H1 (cell line): ENCODE measurements at regions not wholly inside any gene's neighbourhood (a gene's known extent, or its start where the extent isn't known, plus 50 kb on each side); places are given as distances from the start of the nearest gene placed in this dataset.

Experiments
- CTCF ChIA-PET: fragments of 300-600 bp; sonication (Branson Sonifier 250); formaldehyde crosslinking; loops from one replicate; lab custom pipeline; 2021; ENCODE audit not compliant: partially characterized antibody; lab: Charles Lee
- POLR2A ChIA-PET: fragments of 300-600 bp; sonication (Branson Sonifier 250); formaldehyde crosslinking; loops from one replicate; lab custom pipeline; 2021; ENCODE audit warnings: inconsistent platforms; ENCODE audit not compliant: partially characterized antibody; lab: Charles Lee
- DNase-seq, 2 experiments: peaks; one replicate each; pipeline versions ENCODE4 v3.0.0 to v3.0.0-alpha.2; 2010 to 2022; ENCODE audit warnings: low spot score in 2 of 2, low read depth in 1 of 2, mixed read lengths in 1 of 2
- FAIRE-seq: peaks from 2 replicates; lab custom pipeline; 2011; peaks lifted over from hg19 to GRCh38; lab: Jason Lieb, UNC
- H2AFZ ChIP-seq: 2 replicates; pipeline ENCODE4 v1.8.1; 2012; ENCODE audit warnings: low read length, inconsistent platforms
- H2AK5ac ChIP-seq: 2 replicates; pipeline ENCODE4 v1.6.1; 2013; ENCODE audit warnings: low read depth, low read length
- H2BK120ac ChIP-seq: replicated peaks from 2 replicates; pipeline ENCODE3; 2013; ENCODE audit warnings: low read depth, low read length, inconsistent platforms
- H2BK12ac ChIP-seq: 2 replicates; pipeline ENCODE4 v1.6.1; 2013; ENCODE audit warnings: low read depth, low read length
- H2BK15ac ChIP-seq: 2 replicates; pipeline ENCODE4 v1.6.1; 2013; ENCODE audit warnings: low read length
- H2BK20ac ChIP-seq: 2 replicates; pipeline ENCODE4 v1.6.1; 2013; ENCODE audit warnings: low read length
- H2BK5ac ChIP-seq: 2 replicates; pipeline ENCODE4 v1.6.1; 2013; ENCODE audit warnings: low read depth, low read length
- H3K14ac ChIP-seq: 2 replicates; pipeline ENCODE4 v1.6.1; 2013; ENCODE audit warnings: inconsistent platforms; ENCODE audit not compliant: insufficient read length
- H3K18ac ChIP-seq: 2 replicates; pipeline ENCODE4 v1.6.1; 2013; ENCODE audit warnings: low read length; ENCODE audit errors: extremely low read depth
- H3K23ac ChIP-seq: 2 replicates; pipeline ENCODE4 v1.6.1; 2013; ENCODE audit warnings: inconsistent platforms; ENCODE audit not compliant: insufficient read length
- H3K23me2 ChIP-seq: 2 replicates; pipeline ENCODE4 v1.6.1; 2013; ENCODE audit warnings: low read depth, low read length
- H3K27ac ChIP-seq: 2 replicates; pipeline ENCODE4 v1.6.1; 2011; ENCODE audit warnings: low read depth, low read length, inconsistent platforms
- H3K27me3 ChIP-seq, 4 experiments: replicated peaks in 1 of 4; 1 replicate in 1 of 4; 2 replicates in 3 of 4; pipeline versions ENCODE4 v1.6.1 to v1.8.1; 2011 to 2013; ENCODE audit warnings: low read length in 3 of 4, mild to moderate bottlenecking in 3 of 4, inconsistent platforms in 2 of 4, mixed read lengths in 2 of 4, moderate library complexity in 1 of 4; ENCODE audit not compliant: control insufficient read depth in 3 of 4, insufficient read depth in 3 of 4; ENCODE audit errors: extremely low read depth in 1 of 4
- H3K36me3 ChIP-seq, 4 experiments: 2 replicates each; pipeline versions ENCODE4 v1.6.1 to v1.8.1; 2011 to 2013; ENCODE audit warnings: mild to moderate bottlenecking in 4 of 4, low read length in 3 of 4, moderate library complexity in 2 of 4, control low read depth in 1 of 4, inconsistent platforms in 1 of 4; ENCODE audit not compliant: insufficient read depth in 4 of 4, control insufficient read depth in 2 of 4
- H3K4ac ChIP-seq: replicated peaks from 2 replicates; pipeline ENCODE3; 2013; ENCODE audit warnings: low read length, low read depth, mixed read lengths, inconsistent platforms; ENCODE audit not compliant: insufficient read length
- H3K4me1 ChIP-seq, 4 experiments: replicated peaks in 1 of 4; 1 replicate in 1 of 4; 2 replicates in 3 of 4; pipeline versions ENCODE4 v1.6.1 to v1.8.1; 2011 to 2013; ENCODE audit warnings: low read length in 3 of 4, inconsistent platforms in 2 of 4, mixed read lengths in 1 of 4; ENCODE audit not compliant: insufficient read depth in 4 of 4, control insufficient read depth in 3 of 4
- H3K4me2 ChIP-seq, 2 experiments: 2 replicates each; pipeline versions ENCODE4 v1.6.1 to v1.8.1; 2011 to 2013; ENCODE audit warnings: low read depth in 2 of 2, low read length in 2 of 2, control low read depth in 1 of 2, inconsistent platforms in 1 of 2, mild to moderate bottlenecking in 1 of 2; ENCODE audit not compliant: insufficient read depth in 1 of 2
- H3K4me3 ChIP-seq, 4 experiments: fragments of 200-600, 300-600 bp in 1 of 4; sonication (generic), shearing (Covaris generic), sonication (Bioruptor Twin) in 1 of 4; 2 replicates each; pipeline versions ENCODE4 v1.5.1 to v1.8.1; 2011 to 2016; ENCODE audit warnings: low read length in 4 of 4, low read depth in 3 of 4, control low read depth in 2 of 4, inconsistent platforms in 2 of 4, mild to moderate bottlenecking in 2 of 4, mixed read lengths in 1 of 4, moderate library complexity in 1 of 4; ENCODE audit not compliant: insufficient read depth in 2 of 4; ENCODE audit errors: extremely low read depth in 1 of 4
- H3K56ac ChIP-seq: replicated peaks from 2 replicates; pipeline ENCODE3; 2013; ENCODE audit warnings: low read depth, mild to moderate bottlenecking, mixed read lengths, low read length, inconsistent platforms; ENCODE audit not compliant: insufficient read length
- H3K79me1 ChIP-seq: 2 replicates; pipeline ENCODE4 v1.6.1; 2013; ENCODE audit warnings: low read depth, low read length, control low read depth
- H3K79me2 ChIP-seq, 2 experiments: 2 replicates each; pipeline versions ENCODE4 v1.6.1 to v1.8.1; 2012 to 2013; ENCODE audit warnings: low read length in 2 of 2, mild to moderate bottlenecking in 2 of 2, inconsistent platforms in 1 of 2; ENCODE audit not compliant: insufficient read depth in 2 of 2, control insufficient read depth in 1 of 2
- H3K9ac ChIP-seq, 4 experiments: replicated peaks in 1 of 4; 1 replicate in 1 of 4; 2 replicates in 3 of 4; pipeline versions ENCODE4 v1.6.1 to v1.8.1; 2011 to 2013; ENCODE audit warnings: low read depth in 3 of 4, low read length in 3 of 4, control low read depth in 2 of 4, mild to moderate bottlenecking in 2 of 4, moderate library complexity in 2 of 4, inconsistent platforms in 1 of 4; ENCODE audit errors: extremely low read depth in 1 of 4
- H3K9me3 ChIP-seq, 2 experiments: 2 replicates each; pipeline versions ENCODE4 v1.6.1 to v1.8.1; 2012 to 2013; ENCODE audit warnings: mild to moderate bottlenecking in 2 of 2, moderate library complexity in 2 of 2, control low read depth in 1 of 2, inconsistent platforms in 1 of 2, low read depth in 1 of 2, low read length in 1 of 2, mixed read lengths in 1 of 2; ENCODE audit not compliant: insufficient read depth in 2 of 2
- H4K20me1 ChIP-seq, 2 experiments: replicated peaks in 1 of 2; 2 replicates each; pipeline versions ENCODE3 to v1.8.1; 2011 to 2013; ENCODE audit warnings: inconsistent platforms in 2 of 2, low read length in 2 of 2, mild to moderate bottlenecking in 1 of 2; ENCODE audit not compliant: insufficient read depth in 2 of 2, control insufficient read depth in 1 of 2
- H4K5ac ChIP-seq: 2 replicates; pipeline ENCODE4 v1.6.1; 2013; ENCODE audit warnings: low read length, low read depth, mixed read lengths, inconsistent platforms; ENCODE audit not compliant: insufficient read length
- H4K8ac ChIP-seq: 2 replicates; pipeline ENCODE4 v1.8.0; 2013; ENCODE audit warnings: mild to moderate bottlenecking, moderate library complexity, low read length, inconsistent platforms; ENCODE audit not compliant: insufficient read depth; ENCODE audit errors: extremely low read depth
- H4K91ac ChIP-seq: replicated peaks from 2 replicates; pipeline ENCODE3; 2013; ENCODE audit warnings: low read length, mixed read lengths, inconsistent platforms; ENCODE audit not compliant: insufficient read length
- JUND ChIP-seq: IDR thresholded peaks from 2 replicates; pipeline ENCODE4 v1.6.1; 2011; ENCODE audit warnings: mild to moderate bottlenecking, improper control_type of control experiment, low read length
- MAFK ChIP-seq: IDR thresholded peaks from 2 replicates; pipeline ENCODE4 v1.6.1; 2012; ENCODE audit warnings: low read depth, mild to moderate bottlenecking, improper control_type of control experiment, low read length
- RXRA ChIP-seq: IDR thresholded peaks from 2 replicates; pipeline ENCODE4 v1.6.1; 2011; ENCODE audit warnings: low read depth, mild to moderate bottlenecking, low read length, moderate library complexity; ENCODE audit not compliant: insufficient read depth
- SP4 ChIP-seq: IDR thresholded peaks from 2 replicates; pipeline ENCODE4 v1.6.1; 2012; ENCODE audit warnings: low read length, inconsistent platforms
- WGBS, 2 experiments: shearing (Covaris generic) in 1 of 2; methylation state at CpG; one replicate each; pipeline versions ENCODE4 v1.1.6 to v1.1.7; 2013 to 2015; ENCODE audit warnings: low lambda C conversion rate in 2 of 2, mixed read lengths in 2 of 2, inconsistent platforms in 1 of 2, low coverage in 1 of 2, missing lambda C conversion rate in 1 of 2; ENCODE audit not compliant: insufficient replicate concordance in 2 of 2, insufficient coverage in 1 of 2, insufficient read length in 1 of 2; ENCODE audit errors: extremely low coverage in 1 of 2, missing lambda C conversion rate in 1 of 2; 5-methylcytosine and 5-hydroxymethylcytosine counted together

DNA sequence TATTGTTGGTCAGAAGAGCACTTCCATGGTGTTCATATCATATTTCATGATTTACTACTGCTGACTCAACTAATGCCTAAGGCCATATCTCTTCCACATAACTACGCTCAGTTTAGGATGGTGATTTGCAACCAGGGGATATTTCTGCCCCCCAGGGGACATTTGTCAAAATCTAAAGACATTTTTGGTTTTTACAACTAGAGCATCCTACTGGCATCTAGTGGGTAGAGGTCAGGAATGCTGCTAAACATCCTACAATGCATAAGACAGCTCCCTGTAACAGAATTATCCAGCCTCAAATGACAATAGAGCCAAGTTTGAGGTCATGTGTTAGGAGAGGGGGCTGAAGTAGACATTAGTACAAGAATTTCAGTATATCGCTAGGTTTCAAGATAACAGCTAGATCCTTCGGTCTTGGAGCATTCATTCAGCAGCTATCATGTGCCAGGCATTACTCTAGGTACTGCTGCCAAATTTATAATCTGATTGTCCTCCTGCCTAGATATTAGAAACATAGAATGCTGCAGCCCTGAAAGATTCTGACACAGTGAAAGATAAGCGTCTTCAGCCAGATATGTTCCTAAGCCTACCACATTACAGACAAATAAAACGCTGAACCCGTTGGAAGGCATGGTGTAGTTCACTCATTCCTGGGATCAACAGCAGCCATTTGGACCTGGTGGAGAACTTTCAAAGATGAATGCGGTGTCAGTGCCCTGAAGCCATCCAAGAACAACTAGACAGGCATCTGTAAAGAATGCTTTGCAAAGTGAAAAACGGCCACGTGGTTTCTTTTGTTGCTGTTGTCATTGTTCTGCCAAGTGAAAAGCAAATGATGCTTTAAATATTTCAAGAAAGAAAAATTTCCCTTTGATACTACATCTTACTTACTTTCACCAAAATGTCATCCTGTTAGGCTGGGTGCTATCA is 55.5 kb upstream of the FST start:
- TF ChIP-seq JUND (no peak), MAFK (no peak), RXRA (no peak), SP4 (no peak)
- ChIA-PET CTCF (interaction anchor here (0.6 to 2.3 kb wide), 15 partner anchors 7 to 1018 kb away, joined by 3 to 13 read pairs (median 4); no protein-coding TSS in a partner anchor), POLR2A (interaction anchor here (0.8 kb wide), 1 partner anchor 315 kb away, joined by 3 read pairs; the partner anchor contains the start of gene MOCS2)
- H3K4me2 ChIP-seq, result no peak overlapping the region
- H3K18ac ChIP-seq, result no peak overlapping the region
- no peak for FAIRE-seq
- H3K4ac ChIP-seq, result no peak overlapping the region
- H4K91ac ChIP-seq, result no peak overlapping the region
- H2BK20ac ChIP-seq, result no peak overlapping the region
- H2BK12ac ChIP-seq, result no peak overlapping the region
- no peak overlapping the region for H4K5ac ChIP-seq
- H3K56ac ChIP-seq, result no peak overlapping the region
- H3K79me1 ChIP-seq, result no peaks in the 10 kb centered on the region
- DNase-seq, result no peak
- no peak overlapping the region for H2AFZ ChIP-seq
- H3K27ac ChIP-seq, result no peak overlapping the region
- H3K4me1 ChIP-seq, result peaks cover 0 to 3% (median 0%) of the 10 kb centered on the region in 4 experiments; a peak in 1 of 7 replicates
- no peaks in the 10 kb centered on the region for H4K20me1 ChIP-seq
- no peak overlapping the region for H3K9ac ChIP-seq
- H3K4me3 ChIP-seq, result no peak overlapping the region
- peaks cover 0 to 1% (median 0%) of the 10 kb centered on the region in 4 experiments; a peak in 2 of 7 replicates for H3K27me3 ChIP-seq
- no peak overlapping the region for H2AK5ac ChIP-seq
- H3K23ac ChIP-seq, result no peak overlapping the region
- no peaks in the 10 kb centered on the region for H3K79me2 ChIP-seq
- no peak overlapping the region for H2BK5ac ChIP-seq
- H2BK15ac ChIP-seq, result no peak overlapping the region
- H4K8ac ChIP-seq, result no peak overlapping the region
- no peak overlapping the region for H2BK120ac ChIP-seq
- no peaks in the 10 kb centered on the region for H3K36me3 ChIP-seq
- no peak overlapping the region for H3K14ac ChIP-seq
- 89% methylated on average over 9 of the region's 9 CpGs; no CpG with 5 or more reads in 1 of the 2 experiments for WGBS, 2 experiments
- no peaks in the 10 kb centered on the region for H3K9me3 ChIP-seq
- H3K23me2 ChIP-seq, result no peaks in the 10 kb centered on the region
